ENCODE measurements at regions not wholly inside any gene's neighbourhood (a gene's known extent, or its start where the extent isn't known, plus 50 kb on each side); places are given as distances from the start of the nearest gene placed in this dataset.

- ATAC-seq (ENCODE audit: low FRiP score in 2 of 2): no peak
- no peak for DNase-seq
- 88 to 91% methylated on average over 3 of the region's 3 CpGs for WGBS, 2 donors
- Histone ChIP-seq H3K36me3 (no peaks in the 10 kb centered on the region), H3K4me1 (no peaks in the 10 kb centered on the region), H3K9me3 (no peaks in the 10 kb centered on the region), H3K27me3 (no peaks in the 10 kb centered on the region), H3K27ac (no peak overlapping the region), H3K4me3 (no peak overlapping the region)
- no peak for TF ChIP-seq CTCF (IDR thresholded peaks at IDR 0.05)
- TF ChIP-seq POLR2AphosphoS5 (IDR thresholded peaks at IDR 0.05): no peak
- no peak for TF ChIP-seq EP300 (IDR thresholded peaks at IDR 0.05)
- no peak for TF ChIP-seq POLR2A (IDR thresholded peaks at IDR 0.05)
Measured at GRCh38 chr18:25799231-25799630, 291.2 kb downstream of the SS18 start.

GRCh38 chr18:25798046-25798445 lies 292.4 kb downstream of the SS18 start:
- Histone ChIP-seq H3K36me3 (no peaks in the 10 kb centered on the region), H3K4me1 (no peaks in the 10 kb centered on the region), H3K4me3 (no peak overlapping the region), H3K9me3 (no peaks in the 10 kb centered on the region), H3K27me3 (no peaks in the 10 kb centered on the region), H3K27ac (no peak overlapping the region)
- 86 to 89% methylated on average over 4 of the region's 4 CpGs for WGBS, 2 donors
- ATAC-seq (ENCODE audit: low FRiP score in 2 of 2) (no peak), DNase-seq (no peak)
- no peak for TF ChIP-seq POLR2A (IDR thresholded peaks at IDR 0.05)
- no peak for TF ChIP-seq CTCF (IDR thresholded peaks at IDR 0.05)
- no peak for TF ChIP-seq POLR2AphosphoS5 (IDR thresholded peaks at IDR 0.05)
- TF ChIP-seq EP300 (IDR thresholded peaks at IDR 0.05): no peak

- Histone ChIP-seq H3K27me3 (no peaks in the 10 kb centered on the region), H3K4me1 (no peaks in the 10 kb centered on the region), H3K27ac (no peak overlapping the region), H3K4me3 (no peak overlapping the region), H3K36me3 (no peaks in the 10 kb centered on the region), H3K9me3 (no peaks in the 10 kb centered on the region)
- ATAC-seq (ENCODE audit: low FRiP score in 2 of 2): peak in 1 of 2 donors; percentile 12
- 67 to 74% methylated on average over 10 of the region's 10 CpGs for WGBS, 2 donors
- DNase-seq: no peak
- TF ChIP-seq EP300 (IDR thresholded peaks at IDR 0.05): no peak
Measured at GRCh38 chr18:25795213-25795612, 295.2 kb downstream of the SS18 start.

GRCh38 chr18:25787276-25787675 lies 303.1 kb downstream of the SS18 start:
- H3K27me3 ChIP-seq: no peaks in the 10 kb centered on the region
- TF ChIP-seq EP300 (IDR thresholded peaks at IDR 0.05) (no peak), POLR2A (IDR thresholded peaks at IDR 0.05) (no peak), POLR2AphosphoS5 (IDR thresholded peaks at IDR 0.05) (no peak), CTCF (IDR thresholded peaks at IDR 0.05) (no peak)
- DNase-seq (no peak), ATAC-seq (ENCODE audit: low FRiP score in 2 of 2) (no peak)
- no peaks in the 10 kb centered on the region for H3K4me1 ChIP-seq
- no peak overlapping the region for H3K4me3 ChIP-seq
- H3K36me3 ChIP-seq: no peaks in the 10 kb centered on the region
- WGBS, 2 donors: 93 to 97% methylated on average over 5 of the region's 5 CpGs
- no peak overlapping the region for H3K27ac ChIP-seq
- no peaks in the 10 kb centered on the region for H3K9me3 ChIP-seq

GRCh38 chr18:25786758-25787157 lies 303.7 kb downstream of the SS18 start:
- 86 to 89% methylated on average over 2 of the region's 2 CpGs for WGBS, 2 donors
- H3K9me3 ChIP-seq: no peaks in the 10 kb centered on the region
- H3K27me3 ChIP-seq: no peaks in the 10 kb centered on the region
- H3K36me3 ChIP-seq: no peaks in the 10 kb centered on the region
- no peaks in the 10 kb centered on the region for H3K4me1 ChIP-seq
- TF ChIP-seq POLR2A (IDR thresholded peaks at IDR 0.05) (no peak), POLR2AphosphoS5 (IDR thresholded peaks at IDR 0.05) (no peak), CTCF (IDR thresholded peaks at IDR 0.05) (no peak), EP300 (IDR thresholded peaks at IDR 0.05) (no peak)
- no peak overlapping the region for H3K27ac ChIP-seq
- peak in 1 of 2 donors; percentile 81 for ATAC-seq (ENCODE audit: low FRiP score in 2 of 2)
- DNase-seq: no peak
- no peak overlapping the region for H3K4me3 ChIP-seq
